ENCODE measurements at regions not wholly inside any gene's neighbourhood (a gene's known extent, or its start where the extent isn't known, plus 50 kb on each side); places are given as distances from the start of the nearest gene placed in this dataset.

GRCh38 chr2:64931246-64932115 lies 57.7 kb upstream of the SLC1A4 start:
- TF ChIP-seq FOS (IDR thresholded peaks at IDR 0.05; ENCODE audit: borderline replicate concordance, insufficient read depth, low read length) (no peak), POLR2AphosphoS5 (IDR thresholded peaks at IDR 0.05; ENCODE audit: insufficient read depth, low read depth, low read length) (no peak), MYC (IDR thresholded peaks at IDR 0.05; ENCODE audit: low read depth, low read length) (no peak), JUN (IDR thresholded peaks at IDR 0.05; ENCODE audit: borderline replicate concordance, insufficient read depth, insufficient read length, low read depth) (no peak), GATA2 (IDR thresholded peaks at IDR 0.05; ENCODE audit: insufficient read depth, insufficient read length, low read depth, low read length) (no peak), POLR2A (IDR thresholded peaks at IDR 0.05; ENCODE audit: low read depth, low read length) (no peak), CTCF (IDR thresholded peaks at IDR 0.05; ENCODE audit: extremely low read depth in 1 of 2, insufficient read depth in 1 of 2, low read depth in 1 of 2, low read length in 2 of 2) (no peak), EZH2 (IDR thresholded peaks at IDR 0.05; ENCODE audit: borderline replicate concordance, low read depth, low read length, severe bottlenecking) (no peak), MAX (IDR thresholded peaks at IDR 0.05; ENCODE audit: insufficient read depth, insufficient read length) (no peak)
- dilution Hi-C loops (cut with MboI; ENCODE audit: extremely low pct_ligation_motif_present, low sequenced_read_pairs) (no loop called here), intact Hi-C loops (cut with micrococcal nuclease) (no loop called here)
- ChIA-PET CTCF (interaction anchor here (1.0 to 1.4 kb wide), 2 partner anchors 14 to 238 kb away, joined by 3 to 6 read pairs; no protein-coding TSS in a partner anchor), POLR2A (no interaction called here)
- H3K36me3 ChIP-seq (ENCODE audit: control insufficient read depth in 2 of 2, extremely low read depth in 1 of 2, insufficient read depth in 2 of 2, low read length in 2 of 2): no peaks in the 10 kb centered on the region
- no peaks in the 10 kb centered on the region for H3K4me1 ChIP-seq (ENCODE audit: control insufficient read depth, extremely low read depth, insufficient read depth, low read length)
- no peaks in the 10 kb centered on the region for H3K79me2 ChIP-seq (ENCODE audit: control insufficient read depth, insufficient read depth, low read length)
- FAIRE-seq (no peak), DNase-seq (ENCODE audit: low read depth, low spot score) (no peak)
- no peak overlapping the region for H2AFZ ChIP-seq (ENCODE audit: low read depth, low read length)
- BruUV-seq (replicated peaks): no TSS peak
- no peak overlapping the region for H3K27ac ChIP-seq (ENCODE audit: insufficient read depth, low read depth, low read length)
- H3K9me1 ChIP-seq (replicated peaks; ENCODE audit: control insufficient read depth, extremely low read depth, insufficient read depth, low read length): no peaks in the 10 kb centered on the region
- no peak overlapping the region for H3K9ac ChIP-seq (replicated peaks; ENCODE audit: extremely low read depth, insufficient read depth, low read length)
- H3K4me3 ChIP-seq (replicated peaks in 1 of 3; ENCODE audit: insufficient read depth in 1 of 3, low read depth in 1 of 3, low read length in 3 of 3): no peak overlapping the region
- no peak overlapping the region for H3K4me2 ChIP-seq (ENCODE audit: insufficient read depth, low read length)
- H3K27me3 ChIP-seq (ENCODE audit: control insufficient read depth in 2 of 2, insufficient read depth in 2 of 2, low read length in 2 of 2): peaks cover 22 to 28% of the 10 kb centered on the region in 2 experiments
- H4K20me1 ChIP-seq (replicated peaks; ENCODE audit: control insufficient read depth, extremely low read depth, insufficient read depth, low read length): no peaks in the 10 kb centered on the region
- H3K9me3 ChIP-seq (replicated peaks; ENCODE audit: control insufficient read depth, insufficient read depth, low read length): no peaks in the 10 kb centered on the region

Data from endothelial cell of umbilical vein (primary cell).